ENCODE measurements at regions not wholly inside any gene's neighbourhood (a gene's known extent, or its start where the extent isn't known, plus 50 kb on each side); places are given as distances from the start of the nearest gene placed in this dataset.

GRCh38 chr13:83798731-83799130, 83.5 kb downstream of the SLITRK1 start:
- ChIA-PET CTCF (no interaction called here), POLR2A (ENCODE audit: unreplicated experiment) (no interaction called here)
- no peaks in the 10 kb centered on the region for H4K20me1 ChIP-seq (ENCODE audit: low read length)
- peak overlapping the region; percentile 47 for H3K27ac ChIP-seq (ENCODE audit: low read length)
- H3K79me2 ChIP-seq (ENCODE audit: low read length): no peaks in the 10 kb centered on the region
- DNase-seq (peak; percentile 36), ATAC-seq (peak; percentile 73)
- no peaks in the 10 kb centered on the region for H3F3A ChIP-seq (ENCODE audit: low read length, unreplicated experiment)
- H3K9ac ChIP-seq (ENCODE audit: low read length): no peak overlapping the region
- no peak overlapping the region for H3K4me2 ChIP-seq (ENCODE audit: low read length)
- intact Hi-C loops (cut with micrococcal nuclease): no loop called here
- TF ChIP-seq EZH2phosphoT487 (IDR thresholded peaks at IDR 0.05; ENCODE audit: borderline replicate concordance, low read length): no peak
- no peak for TF ChIP-seq EZH2 (IDR thresholded peaks at IDR 0.05; ENCODE audit: low read length, unreplicated experiment)
- no peaks in the 10 kb centered on the region for H3K36me3 ChIP-seq (ENCODE audit: low read depth, low read length)
- no peak overlapping the region for H2AFZ ChIP-seq (ENCODE audit: low read length)
- peaks cover 4% of the 10 kb centered on the region for H3K4me1 ChIP-seq (ENCODE audit: insufficient read depth, low read length)
- no TSS peak for BruUV-seq (replicated peaks)
- H3K9me3 ChIP-seq (ENCODE audit: low read length): no peaks in the 10 kb centered on the region
- no peaks in the 10 kb centered on the region for H3K9me2 ChIP-seq (replicated peaks; ENCODE audit: low read length)
- no peaks in the 10 kb centered on the region for H3K27me3 ChIP-seq (ENCODE audit: low read length)
- no peak overlapping the region for H3K4me3 ChIP-seq (ENCODE audit: low read length)

GRCh38 chr13:83796364-83796763, 85.9 kb downstream of the SLITRK1 start:
- Histone ChIP-seq H4K20me1 (ENCODE audit: low read length) (no peaks in the 10 kb centered on the region), H3K9me2 (replicated peaks; ENCODE audit: low read length) (no peaks in the 10 kb centered on the region), H3K79me2 (ENCODE audit: low read length) (no peaks in the 10 kb centered on the region), H3K27me3 (ENCODE audit: low read length) (no peaks in the 10 kb centered on the region), H3K4me3 (ENCODE audit: low read length) (no peak overlapping the region), H3K4me1 (ENCODE audit: insufficient read depth, low read length) (peaks cover 4% of the 10 kb centered on the region), H3K9ac (ENCODE audit: low read length) (no peak overlapping the region), H3K27ac (ENCODE audit: low read length) (no peak overlapping the region), H2AFZ (ENCODE audit: low read length) (no peak overlapping the region), H3F3A (ENCODE audit: low read length, unreplicated experiment) (no peaks in the 10 kb centered on the region), H3K9me3 (ENCODE audit: low read length) (no peaks in the 10 kb centered on the region), H3K36me3 (ENCODE audit: low read depth, low read length) (no peaks in the 10 kb centered on the region), H3K4me2 (ENCODE audit: low read length) (no peak overlapping the region)
- ChIA-PET CTCF (no interaction called here), POLR2A (ENCODE audit: unreplicated experiment) (no interaction called here)
- no peak for DNase-seq
- no peak for ATAC-seq
- intact Hi-C loops (cut with micrococcal nuclease): no loop called here
- BruUV-seq (replicated peaks): no TSS peak
- TF ChIP-seq CTCF (conservative IDR thresholded peaks at IDR 0.05; ENCODE audit: low read depth, low read length): no peak
- TF ChIP-seq EZH2 (IDR thresholded peaks at IDR 0.05; ENCODE audit: low read length, unreplicated experiment): no peak
- no peak for TF ChIP-seq EZH2phosphoT487 (IDR thresholded peaks at IDR 0.05; ENCODE audit: borderline replicate concordance, low read length)

- H3K4me2 ChIP-seq (ENCODE audit: low read length): no peak overlapping the region
- no peak overlapping the region for H2AFZ ChIP-seq (ENCODE audit: low read length)
- POLR2A ChIA-PET (ENCODE audit: unreplicated experiment): no interaction called here
- no peak; the same call in 1 of the 2 replicates for ATAC-seq
- no peak overlapping the region for H3K4me3 ChIP-seq (ENCODE audit: low read length)
- H3K27me3 ChIP-seq (ENCODE audit: low read length): no peaks in the 10 kb centered on the region
- no peak for TF ChIP-seq EZH2 (IDR thresholded peaks at IDR 0.05; ENCODE audit: low read length, unreplicated experiment)
- TF ChIP-seq CTCF (conservative IDR thresholded peaks at IDR 0.05; ENCODE audit: low read depth, low read length): no peak
- no peak for TF ChIP-seq EZH2phosphoT487 (IDR thresholded peaks at IDR 0.05; ENCODE audit: borderline replicate concordance, low read length)
- no peak overlapping the region for H3K9ac ChIP-seq (ENCODE audit: low read length)
- no peak for DNase-seq
- H3F3A ChIP-seq (ENCODE audit: low read length, unreplicated experiment): no peaks in the 10 kb centered on the region
- H3K9me2 ChIP-seq (replicated peaks; ENCODE audit: low read length): no peaks in the 10 kb centered on the region
- peaks cover 4% of the 10 kb centered on the region for H3K4me1 ChIP-seq (ENCODE audit: insufficient read depth, low read length)
- BruUV-seq (replicated peaks): no TSS peak
- no peaks in the 10 kb centered on the region for H3K9me3 ChIP-seq (ENCODE audit: low read length)
- no peaks in the 10 kb centered on the region for H3K36me3 ChIP-seq (ENCODE audit: low read depth, low read length)
- intact Hi-C loops (cut with micrococcal nuclease): no loop called here
- H3K79me2 ChIP-seq (ENCODE audit: low read length): no peaks in the 10 kb centered on the region
- no peak overlapping the region for H3K27ac ChIP-seq (ENCODE audit: low read length)
- CTCF ChIA-PET: no interaction called here
- H4K20me1 ChIP-seq (ENCODE audit: low read length): no peaks in the 10 kb centered on the region
These were observed 87.7 kb downstream of the SLITRK1 start for GRCh38 chr13:83794583-83794982.
